ENCODE measurements at regions not wholly inside any gene's neighbourhood (a gene's known extent, or its start where the extent isn't known, plus 50 kb on each side); places are given as distances from the start of the nearest gene placed in this dataset.

- no peak for ATAC-seq (replicated peaks)
- H3K4me1 Mint-ChIP-seq: no peaks in the 10 kb centered on the region
- H3K36me3 Mint-ChIP-seq (ENCODE audit: low read depth): no peaks in the 10 kb centered on the region
- peaks cover 21% of the 10 kb centered on the region for H3K27me3 Mint-ChIP-seq
- H3K27ac Mint-ChIP-seq: no peak overlapping the region
- no peak overlapping the region for H3K4me3 Mint-ChIP-seq
- H3K9me3 Mint-ChIP-seq: no peaks in the 10 kb centered on the region
Measured at GRCh38 chr16:86404678-86405077, 105.6 kb upstream of the FOXF1 start.

- H3K36me3 Mint-ChIP-seq (ENCODE audit: low read depth): no peaks in the 10 kb centered on the region
- H3K4me1 Mint-ChIP-seq: no peaks in the 10 kb centered on the region
- peaks cover 21% of the 10 kb centered on the region for H3K27me3 Mint-ChIP-seq
- H3K4me3 Mint-ChIP-seq: no peak overlapping the region
- H3K9me3 Mint-ChIP-seq: no peaks in the 10 kb centered on the region
- ATAC-seq (replicated peaks): no peak
- no peak overlapping the region for H3K27ac Mint-ChIP-seq
Measured at GRCh38 chr16:86405319-86405718, 105.0 kb upstream of the FOXF1 start.

GRCh38 chr16:86406056-86406455, 104.3 kb upstream of the FOXF1 start:
- Mint-ChIP-seq H3K4me1 (no peaks in the 10 kb centered on the region), H3K36me3 (ENCODE audit: low read depth) (no peaks in the 10 kb centered on the region), H3K9me3 (peaks cover 2% of the 10 kb centered on the region)

GRCh38 chr16:86408685-86409084, 101.6 kb upstream of the FOXF1 start:
- H3K27me3 Mint-ChIP-seq: peaks cover 21% of the 10 kb centered on the region
- H3K4me3 Mint-ChIP-seq: no peak overlapping the region
- no peaks in the 10 kb centered on the region for H3K4me1 Mint-ChIP-seq
- H3K36me3 Mint-ChIP-seq (ENCODE audit: low read depth): no peaks in the 10 kb centered on the region
- no peak for ATAC-seq (replicated peaks)
- no peak overlapping the region for H3K27ac Mint-ChIP-seq
- H3K9me3 Mint-ChIP-seq: peaks cover 3% of the 10 kb centered on the region

More at GRCh38 chr16:86406056-86406455, 104.3 kb upstream of the FOXF1 start:
- Mint-ChIP-seq H3K4me3 (no peak overlapping the region), H3K27me3 (peaks cover 21% of the 10 kb centered on the region), H3K27ac (no peak overlapping the region)
- no peak for ATAC-seq (replicated peaks)

DNA sequence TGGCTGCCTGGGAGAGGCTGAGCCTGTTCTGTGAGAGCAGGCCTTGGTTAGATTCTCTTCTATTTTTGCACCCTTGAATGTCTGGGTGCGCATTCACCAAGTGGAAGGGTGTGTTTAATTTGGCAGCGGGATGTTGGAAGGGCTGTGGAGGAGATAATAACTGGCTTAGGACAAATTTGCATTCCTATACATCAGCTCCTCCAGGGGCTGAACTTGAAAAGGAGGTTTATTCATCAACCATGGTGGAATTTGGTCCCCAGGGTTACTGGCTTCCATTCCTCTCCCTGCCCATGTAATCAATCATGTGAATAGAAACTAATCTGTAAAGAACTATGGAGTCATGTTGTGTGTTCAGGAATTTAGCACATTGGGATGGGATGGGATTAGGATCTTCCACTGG, 100.2 kb upstream of the FOXF1 start:
- Mint-ChIP-seq H3K27ac (no peak overlapping the region), H3K27me3 (peaks cover 18% of the 10 kb centered on the region), H3K9me3 (peaks cover 3% of the 10 kb centered on the region), H3K4me3 (no peak overlapping the region), H3K4me1 (no peaks in the 10 kb centered on the region), H3K36me3 (ENCODE audit: low read depth) (no peaks in the 10 kb centered on the region)
- ATAC-seq (replicated peaks): no peak

DNA sequence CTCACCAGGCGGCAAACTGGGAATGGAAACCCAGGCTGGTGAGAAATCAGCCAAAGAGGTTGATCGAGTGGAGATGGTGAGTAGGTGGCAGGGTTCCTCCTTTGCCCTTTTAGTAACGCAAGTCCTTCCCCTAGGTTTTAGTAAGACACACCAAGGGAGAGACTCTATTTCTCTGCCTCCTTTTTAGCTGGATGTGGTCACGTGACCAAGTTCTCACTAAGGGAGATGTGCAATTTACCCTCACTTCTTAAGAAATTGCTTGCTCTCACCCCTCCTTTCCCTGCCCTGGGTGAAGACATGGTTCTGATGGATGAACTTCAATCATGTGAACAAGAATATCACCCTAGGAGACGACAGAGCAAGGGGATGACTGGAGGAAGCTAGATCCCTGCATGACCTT, 99.8 kb upstream of the FOXF1 start:
- ATAC-seq (replicated peaks): no peak
- Mint-ChIP-seq H3K27me3 (peaks cover 16% of the 10 kb centered on the region), H3K4me3 (no peak overlapping the region), H3K36me3 (ENCODE audit: low read depth) (no peaks in the 10 kb centered on the region), H3K27ac (no peak overlapping the region), H3K9me3 (peaks cover 3% of the 10 kb centered on the region), H3K4me1 (no peaks in the 10 kb centered on the region)

DNA sequence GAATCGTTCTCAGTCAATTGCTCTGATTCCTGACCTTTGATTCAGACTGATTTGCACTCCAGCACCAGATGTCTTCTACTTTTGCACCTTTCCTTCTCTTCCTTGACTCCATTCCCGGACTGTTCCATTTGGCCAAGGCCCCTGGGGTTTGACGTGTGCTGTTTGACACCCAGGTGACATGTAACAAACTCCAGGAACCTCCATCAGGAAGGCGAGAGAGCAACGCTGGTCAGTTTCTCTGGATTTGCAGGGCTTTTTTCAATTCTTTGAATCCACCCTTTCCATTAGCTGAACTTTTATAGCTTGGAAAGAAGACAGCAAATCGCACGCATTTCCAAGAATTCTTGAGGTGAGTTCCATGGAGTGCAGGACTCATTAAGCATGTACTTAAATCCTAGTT, 98.4 kb upstream of the FOXF1 start:
- H3K27ac Mint-ChIP-seq: no peak overlapping the region
- H3K4me3 Mint-ChIP-seq: no peak overlapping the region
- no peaks in the 10 kb centered on the region for H3K36me3 Mint-ChIP-seq (ENCODE audit: low read depth)
- ATAC-seq (replicated peaks): no peak
- H3K4me1 Mint-ChIP-seq: no peaks in the 10 kb centered on the region
- H3K9me3 Mint-ChIP-seq: peaks cover 3% of the 10 kb centered on the region
- peaks cover 19% of the 10 kb centered on the region for H3K27me3 Mint-ChIP-seq

DNA sequence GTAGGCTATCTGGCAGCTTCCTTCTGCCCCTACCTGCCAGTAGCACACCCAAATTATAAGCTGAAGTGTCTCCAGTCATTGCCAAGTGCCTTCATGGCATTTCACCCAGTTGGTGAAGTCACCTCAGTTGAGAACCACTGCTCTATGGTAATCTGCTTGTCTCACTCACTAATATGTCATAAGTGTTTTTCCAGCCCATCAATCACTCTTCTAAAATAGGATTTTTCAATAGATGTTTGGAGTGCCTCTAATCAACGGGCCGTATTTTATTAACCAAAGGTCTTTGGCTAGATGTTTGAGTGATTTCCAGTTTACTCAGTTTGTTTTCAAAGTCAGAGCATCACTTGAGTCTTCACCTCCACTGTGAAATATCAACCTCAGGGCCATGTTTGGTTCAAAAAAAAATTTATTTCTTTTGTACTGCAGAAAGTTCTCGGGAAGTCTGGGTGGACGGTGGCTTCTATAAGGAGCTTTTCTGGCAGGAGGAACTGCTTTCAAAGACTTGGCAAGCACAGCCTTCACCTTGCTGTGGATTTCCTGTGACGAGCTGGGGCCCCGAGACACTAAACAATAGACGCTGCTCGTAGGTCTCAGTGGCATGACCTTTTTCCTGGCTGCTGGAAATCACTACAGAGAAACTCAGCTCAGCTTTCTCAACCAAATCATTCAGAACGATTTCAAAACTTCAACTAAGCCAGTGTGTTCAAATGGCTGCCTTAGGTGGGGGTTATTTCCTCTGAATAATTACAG, 95.2 kb upstream of the FOXF1 start:
- Mint-ChIP-seq H3K27ac (no peak overlapping the region), H3K9me3 (peaks cover 3% of the 10 kb centered on the region), H3K27me3 (peaks cover 15% of the 10 kb centered on the region), H3K4me3 (no peak overlapping the region), H3K4me1 (no peaks in the 10 kb centered on the region), H3K36me3 (ENCODE audit: low read depth) (no peaks in the 10 kb centered on the region)
- no peak for ATAC-seq (replicated peaks)

- no peaks in the 10 kb centered on the region for H3K36me3 Mint-ChIP-seq (ENCODE audit: low read depth)
- H3K4me3 Mint-ChIP-seq: no peak overlapping the region
- no peak for ATAC-seq (replicated peaks)
- H3K4me1 Mint-ChIP-seq: no peaks in the 10 kb centered on the region
- no peaks in the 10 kb centered on the region for H3K9me3 Mint-ChIP-seq
- peaks cover 8% of the 10 kb centered on the region for H3K27me3 Mint-ChIP-seq
- H3K27ac Mint-ChIP-seq: no peak overlapping the region
Measured at GRCh38 chr16:86418981-86419380, 91.3 kb upstream of the FOXF1 start.

DNA sequence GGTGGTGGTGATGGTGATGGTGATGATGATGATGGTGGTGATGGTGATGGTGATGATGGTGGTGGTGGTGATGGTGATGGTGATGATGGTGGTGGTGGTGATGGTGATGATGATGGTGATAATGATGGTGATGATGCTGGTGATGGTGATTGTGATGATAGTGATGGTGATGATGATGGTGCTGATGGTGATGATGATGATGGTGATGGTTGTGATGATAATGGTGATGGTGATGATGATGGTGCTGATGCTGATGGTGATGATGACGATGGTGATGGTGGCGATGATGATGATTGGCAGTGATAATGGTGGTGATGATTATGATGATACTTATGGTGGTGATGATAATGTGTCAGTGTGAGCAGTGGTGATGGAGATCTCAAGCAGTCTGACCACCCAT, 90.8 kb upstream of the FOXF1 start:
- Mint-ChIP-seq H3K9me3 (no peaks in the 10 kb centered on the region), H3K36me3 (ENCODE audit: low read depth) (no peaks in the 10 kb centered on the region), H3K4me1 (no peaks in the 10 kb centered on the region), H3K27ac (no peak overlapping the region), H3K27me3 (peaks cover 8% of the 10 kb centered on the region), H3K4me3 (no peak overlapping the region)
- ATAC-seq (replicated peaks): no peak

DNA sequence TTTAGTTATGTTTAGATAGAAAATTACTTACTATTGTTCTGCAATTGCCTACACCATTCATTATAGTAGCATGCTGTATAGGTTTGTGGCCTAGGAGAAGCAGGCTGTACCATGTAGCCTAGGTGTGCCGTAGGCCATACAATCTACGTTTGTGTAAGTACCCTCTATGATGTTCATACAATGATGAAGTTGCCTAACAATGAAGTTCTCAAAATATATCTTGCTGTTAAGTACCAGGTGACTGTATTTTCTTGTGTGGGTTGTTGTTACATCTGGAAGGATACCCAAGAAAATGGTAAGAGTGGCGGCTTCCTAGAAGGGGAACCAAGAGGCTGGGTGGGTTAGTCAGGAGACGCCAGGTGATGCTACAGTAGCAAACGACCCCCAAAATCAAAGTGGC, 88.3 kb upstream of the FOXF1 start:
- Mint-ChIP-seq H3K9me3 (no peaks in the 10 kb centered on the region), H3K4me1 (no peaks in the 10 kb centered on the region), H3K4me3 (no peak overlapping the region), H3K36me3 (ENCODE audit: low read depth) (no peaks in the 10 kb centered on the region), H3K27ac (no peak overlapping the region), H3K27me3 (no peaks in the 10 kb centered on the region)
- ATAC-seq (replicated peaks): no peak

- Mint-ChIP-seq H3K4me3 (no peak overlapping the region), H3K36me3 (ENCODE audit: low read depth) (no peaks in the 10 kb centered on the region), H3K27me3 (peaks cover 3% of the 10 kb centered on the region), H3K27ac (no peak overlapping the region), H3K4me1 (no peaks in the 10 kb centered on the region), H3K9me3 (no peaks in the 10 kb centered on the region)
- no peak for ATAC-seq (replicated peaks)
Measured at GRCh38 chr16:86424398-86424797, 85.9 kb upstream of the FOXF1 start.

DNA sequence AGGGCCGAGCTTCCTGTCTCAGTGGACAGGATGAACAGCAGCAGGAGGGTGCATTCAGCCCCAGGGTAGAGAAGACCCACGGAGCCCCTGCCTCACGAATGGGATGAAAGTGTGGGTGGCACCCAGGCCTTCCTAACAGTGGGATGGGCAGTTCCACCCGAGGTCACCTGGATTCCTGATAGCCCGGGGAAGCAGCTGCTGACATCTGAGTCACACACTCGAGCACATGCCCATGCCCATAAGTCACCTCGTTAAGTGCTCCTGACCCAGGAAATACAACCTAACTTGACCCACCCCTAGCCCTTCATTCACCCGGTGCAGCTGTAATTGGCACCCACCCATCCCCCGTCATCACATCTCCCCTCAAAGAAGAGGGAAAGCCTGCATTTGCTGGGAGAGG, 85.3 kb upstream of the FOXF1 start:
- no peak overlapping the region for H3K4me3 Mint-ChIP-seq
- H3K9me3 Mint-ChIP-seq: no peaks in the 10 kb centered on the region
- peaks cover 3% of the 10 kb centered on the region for H3K27me3 Mint-ChIP-seq
- no peaks in the 10 kb centered on the region for H3K4me1 Mint-ChIP-seq
- H3K27ac Mint-ChIP-seq: no peak overlapping the region
- ATAC-seq (replicated peaks): no peak
- no peaks in the 10 kb centered on the region for H3K36me3 Mint-ChIP-seq (ENCODE audit: low read depth)

DNA sequence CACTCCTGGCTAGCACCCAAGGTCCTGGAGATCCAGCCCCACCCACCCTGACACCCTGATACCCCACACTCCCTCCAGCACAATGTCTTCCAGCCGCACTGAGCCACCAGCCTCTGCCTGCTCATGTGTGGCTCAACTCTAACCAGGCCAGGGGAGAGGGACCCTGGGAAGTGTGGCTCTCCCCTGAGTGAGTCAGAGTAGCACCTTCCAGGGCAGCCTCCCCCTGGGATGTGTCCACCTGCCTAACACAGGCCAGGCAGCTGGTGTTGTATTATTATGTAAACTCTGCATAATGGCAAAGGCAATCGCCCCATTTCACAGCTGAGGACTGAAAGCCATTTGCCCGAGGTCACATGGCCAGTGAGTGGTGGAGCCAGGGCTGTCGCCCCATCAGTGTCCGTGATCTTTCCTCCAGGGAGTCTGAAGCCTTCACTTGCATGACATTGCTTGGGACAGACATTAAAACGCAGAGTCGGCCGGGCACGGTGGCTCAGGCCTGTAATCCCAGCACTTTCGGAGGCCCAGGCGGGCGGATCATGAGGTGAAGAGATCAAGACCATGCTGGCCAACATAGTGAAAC, 84.2 kb upstream of the FOXF1 start:
- Mint-ChIP-seq H3K27ac (no peak overlapping the region), H3K27me3 (peaks cover 3% of the 10 kb centered on the region), H3K36me3 (ENCODE audit: low read depth) (no peaks in the 10 kb centered on the region), H3K4me1 (no peaks in the 10 kb centered on the region), H3K9me3 (no peaks in the 10 kb centered on the region), H3K4me3 (no peak overlapping the region)
- no peak for ATAC-seq (replicated peaks)

DNA sequence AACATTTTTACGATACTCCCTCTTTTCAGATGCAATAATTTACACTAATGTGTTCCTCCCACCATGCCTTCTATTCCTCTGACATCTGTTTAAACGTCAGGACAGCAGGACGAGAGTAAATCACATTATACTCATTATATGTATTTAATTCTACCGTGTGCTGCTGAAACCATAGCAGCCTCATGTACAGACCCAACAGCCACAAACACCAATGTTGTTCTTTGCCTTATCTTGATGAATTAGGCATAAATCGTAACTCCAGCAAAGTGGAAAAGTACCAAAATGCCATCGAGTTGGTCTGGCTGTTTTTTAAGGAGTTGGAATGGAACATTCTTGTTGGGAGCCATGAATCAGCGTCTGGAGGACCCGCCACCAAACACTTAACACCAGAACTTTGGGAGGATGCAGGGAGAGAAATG, 82.9 kb upstream of the FOXF1 start:
- Mint-ChIP-seq H3K36me3 (ENCODE audit: low read depth) (no peaks in the 10 kb centered on the region), H3K27ac (no peak overlapping the region), H3K27me3 (peaks cover 3% of the 10 kb centered on the region), H3K9me3 (no peaks in the 10 kb centered on the region), H3K4me3 (no peak overlapping the region), H3K4me1 (no peaks in the 10 kb centered on the region)
- no peak for ATAC-seq (replicated peaks)

All from activated T-helper 17 cell treated with anti-CD3 and anti-CD28 coated beads, Interleukin-2, amount 50 U/mL, for 72 hours (primary cell).